BLaER1 treated with 17β-estradiol and CSF1 and Interleukin-3, amounts not matched to agents 10 nM and 100 nM (cell line): ENCODE measurements at regions not wholly inside any gene's neighbourhood (a gene's known extent, or its start where the extent isn't known, plus 50 kb on each side); places are given as distances from the start of the nearest gene placed in this dataset.

Experiments
- H3K27ac ChIP-seq, 11 experiments: shearing (Covaris generic); formaldehyde crosslinking; 2 replicates each; pipeline ENCODE4 v1.8.1; 2022
- H3K27me3 ChIP-seq, 11 experiments: shearing (Covaris generic); formaldehyde crosslinking; 2 replicates each; pipeline ENCODE4 v1.8.1; 2022
- H3K36me3 ChIP-seq, 11 experiments: shearing (Covaris generic); formaldehyde crosslinking; 2 replicates each; pipeline ENCODE4 v1.8.1; 2022
- H3K4me1 ChIP-seq, 10 experiments: shearing (Covaris generic); formaldehyde crosslinking; 2 replicates each; pipeline ENCODE4 v1.8.1; 2022
- H3K4me2 ChIP-seq, 11 experiments: shearing (Covaris generic); formaldehyde crosslinking; 2 replicates each; pipeline ENCODE4 v1.8.1; 2022
- H3K4me3 ChIP-seq, 10 experiments: shearing (Covaris generic); formaldehyde crosslinking; 2 replicates each; pipeline ENCODE4 v1.8.1; 2022
- H3K9ac ChIP-seq, 11 experiments: shearing (Covaris generic); formaldehyde crosslinking; 2 replicates each; pipeline ENCODE4 v1.8.1; 2022
- H3K9me3 ChIP-seq, 11 experiments: shearing (Covaris generic); formaldehyde crosslinking; replicated peaks in 1 of 11; 2 replicates each; pipeline ENCODE4 v1.8.1; 2022
- H4K20me1 ChIP-seq, 11 experiments: shearing (Covaris generic); formaldehyde crosslinking; 2 replicates each; pipeline ENCODE4 v1.8.1; 2022
- Cebpa-rat ChIP-seq, 11 experiments: shearing (Covaris generic); IDR thresholded peaks; 2 replicates each; pipeline ENCODE4 v1.8.1; 2022

GRCh38 chr21:28224191-28224726 is 768.4 kb downstream of the LTN1 start:
- peak overlapping the region in 6 of 11 experiments; percentile 10 to 60 (median 40); a peak in 7 of 22 replicates for H3K4me2 ChIP-seq
- peaks cover 0 to 29% (median 20%) of the 10 kb centered on the region in 10 experiments; a peak in 16 of 20 replicates for H3K4me1 ChIP-seq
- H3K36me3 ChIP-seq, result no peaks in the 10 kb centered on the region
- no peaks in the 10 kb centered on the region for H3K9me3 ChIP-seq
- no peak overlapping the region for H3K9ac ChIP-seq
- H4K20me1 ChIP-seq, result no peaks in the 10 kb centered on the region
- H3K27ac ChIP-seq, result no peak overlapping the region
- H3K4me3 ChIP-seq, result no peak overlapping the region
- H3K27me3 ChIP-seq, result no peaks in the 10 kb centered on the region
- no peak for TF ChIP-seq Cebpa-rat (IDR thresholded peaks at IDR 0.05)

DNA sequence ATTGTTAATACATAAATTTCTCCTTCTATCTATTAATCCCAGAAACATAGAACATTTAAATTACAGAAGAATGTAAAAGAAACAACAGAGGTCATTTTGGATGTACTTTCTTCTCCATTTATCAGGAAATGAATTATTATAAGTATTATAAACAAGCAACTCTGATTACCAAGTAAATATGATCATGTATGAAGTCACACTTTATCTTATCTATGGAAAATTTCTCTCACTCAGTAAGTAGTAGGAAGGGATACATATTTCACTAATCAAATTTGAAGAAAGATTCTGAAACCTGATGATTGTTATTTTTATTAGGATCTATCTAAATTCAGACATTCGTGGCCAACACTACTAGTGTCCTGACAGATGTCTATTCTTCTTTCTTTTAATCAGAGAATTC is 770.7 kb downstream of the LTN1 start:
- no peaks in the 10 kb centered on the region for H4K20me1 ChIP-seq
- H3K9me3 ChIP-seq, result no peaks in the 10 kb centered on the region
- no peaks in the 10 kb centered on the region for H3K36me3 ChIP-seq
- no peak overlapping the region for H3K4me3 ChIP-seq
- no peak overlapping the region for H3K9ac ChIP-seq
- H3K4me2 ChIP-seq, result no peak overlapping the region
- peaks cover 0 to 9% (median 5%) of the 10 kb centered on the region in 10 experiments; a peak in 13 of 20 replicates for H3K4me1 ChIP-seq
- no peaks in the 10 kb centered on the region for H3K27me3 ChIP-seq
- no peak overlapping the region for H3K27ac ChIP-seq
- TF ChIP-seq Cebpa-rat (IDR thresholded peaks at IDR 0.05), result no peak

DNA sequence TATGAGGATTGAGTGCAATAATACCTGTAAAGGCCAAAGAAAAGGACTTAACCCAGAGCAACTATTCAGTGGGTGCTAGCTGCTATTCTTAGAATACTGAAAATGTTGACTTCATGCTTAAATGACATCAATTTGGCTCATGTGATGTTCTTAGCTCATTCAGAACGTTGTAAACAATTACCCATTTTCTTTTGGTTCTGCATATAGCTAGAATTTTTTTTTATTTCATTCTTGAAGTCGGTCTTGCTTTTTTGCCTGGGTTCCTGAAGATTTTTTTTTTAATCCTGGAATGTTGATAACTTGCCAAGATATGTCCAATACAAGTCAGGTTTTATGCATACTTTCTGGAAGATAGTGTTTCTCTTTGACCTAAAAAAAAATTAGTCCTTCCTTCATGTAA is 772.0 kb downstream of the LTN1 start:
- Histone ChIP-seq H3K9ac (no peak overlapping the region), H3K4me1 (peaks cover 0 to 8% (median 5%) of the 10 kb centered on the region in 10 experiments; a peak in 9 of 20 replicates)
- no peak for TF ChIP-seq Cebpa-rat (IDR thresholded peaks at IDR 0.05)

GRCh38 chr21:28216976-28217523 is 775.6 kb downstream of the LTN1 start:
- H3K9ac ChIP-seq, result no peak overlapping the region
- H4K20me1 ChIP-seq, result no peaks in the 10 kb centered on the region
- H3K27me3 ChIP-seq, result no peaks in the 10 kb centered on the region
- H3K36me3 ChIP-seq, result no peaks in the 10 kb centered on the region
- no peak for TF ChIP-seq Cebpa-rat (IDR thresholded peaks at IDR 0.05)
- no peak overlapping the region for H3K4me3 ChIP-seq
- H3K4me1 ChIP-seq, result no peaks in the 10 kb centered on the region
- no peak overlapping the region for H3K4me2 ChIP-seq
- no peak overlapping the region for H3K27ac ChIP-seq
- H3K9me3 ChIP-seq, result no peaks in the 10 kb centered on the region

More for the DNA sequence above, 772.0 kb downstream of the LTN1 start:
- Histone ChIP-seq H3K4me3 (no peak overlapping the region), H3K4me2 (no peak overlapping the region), H3K27ac (no peak overlapping the region), H3K36me3 (no peaks in the 10 kb centered on the region), H3K9me3 (no peaks in the 10 kb centered on the region), H4K20me1 (no peaks in the 10 kb centered on the region), H3K27me3 (no peaks in the 10 kb centered on the region)

GRCh38 chr21:28215214-28215954 is 777.3 kb downstream of the LTN1 start:
- Histone ChIP-seq H3K9ac (no peak overlapping the region), H4K20me1 (no peaks in the 10 kb centered on the region), H3K27me3 (no peaks in the 10 kb centered on the region), H3K36me3 (no peaks in the 10 kb centered on the region), H3K27ac (no peak overlapping the region), H3K4me3 (no peak overlapping the region), H3K4me2 (no peak overlapping the region; a peak in 1 of 22 replicates), H3K9me3 (no peaks in the 10 kb centered on the region), H3K4me1 (no peaks in the 10 kb centered on the region)
- TF ChIP-seq Cebpa-rat (IDR thresholded peaks at IDR 0.05), result no peak

DNA sequence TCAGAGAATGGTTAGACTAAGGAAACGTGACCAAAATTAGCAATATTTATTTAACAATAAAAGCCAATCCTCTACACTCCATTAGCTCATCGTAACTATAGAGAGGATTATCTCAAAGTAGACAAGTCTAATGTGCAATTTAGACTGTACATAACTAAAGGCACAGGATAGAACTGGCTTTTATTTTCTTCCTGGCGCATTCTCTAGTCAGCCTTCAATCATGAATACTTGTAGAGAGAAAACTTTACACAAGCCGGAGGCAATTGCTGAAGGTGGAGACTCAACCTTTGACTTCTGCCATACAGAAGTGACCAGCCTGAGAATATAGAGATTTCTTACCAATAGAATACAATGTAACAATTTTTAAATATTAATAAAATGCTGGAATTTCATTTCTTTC is 777.9 kb downstream of the LTN1 start:
- H3K27me3 ChIP-seq, result no peaks in the 10 kb centered on the region
- H3K36me3 ChIP-seq, result no peaks in the 10 kb centered on the region
- no peak overlapping the region for H3K9ac ChIP-seq
- H3K4me2 ChIP-seq, result no peak overlapping the region; a peak in 1 of 22 replicates
- no peak overlapping the region for H3K27ac ChIP-seq
- H3K4me3 ChIP-seq, result no peak overlapping the region
- no peak for TF ChIP-seq Cebpa-rat (IDR thresholded peaks at IDR 0.05)
- H3K9me3 ChIP-seq, result no peaks in the 10 kb centered on the region
- H4K20me1 ChIP-seq, result no peaks in the 10 kb centered on the region
- no peaks in the 10 kb centered on the region for H3K4me1 ChIP-seq

- no peak overlapping the region for H3K27ac ChIP-seq
- no peaks in the 10 kb centered on the region for H3K27me3 ChIP-seq
- H3K9me3 ChIP-seq, result no peaks in the 10 kb centered on the region
- no peak for TF ChIP-seq Cebpa-rat (IDR thresholded peaks at IDR 0.05)
- H4K20me1 ChIP-seq, result no peaks in the 10 kb centered on the region
- H3K9ac ChIP-seq, result no peak overlapping the region
- no peak overlapping the region for H3K4me2 ChIP-seq
- H3K4me3 ChIP-seq, result no peak overlapping the region
- no peaks in the 10 kb centered on the region for H3K36me3 ChIP-seq
- H3K4me1 ChIP-seq, result no peaks in the 10 kb centered on the region; a peak in 1 of 20 replicates
Observed at GRCh38 chr21:28213261-28213660, 779.4 kb downstream of the LTN1 start.

DNA sequence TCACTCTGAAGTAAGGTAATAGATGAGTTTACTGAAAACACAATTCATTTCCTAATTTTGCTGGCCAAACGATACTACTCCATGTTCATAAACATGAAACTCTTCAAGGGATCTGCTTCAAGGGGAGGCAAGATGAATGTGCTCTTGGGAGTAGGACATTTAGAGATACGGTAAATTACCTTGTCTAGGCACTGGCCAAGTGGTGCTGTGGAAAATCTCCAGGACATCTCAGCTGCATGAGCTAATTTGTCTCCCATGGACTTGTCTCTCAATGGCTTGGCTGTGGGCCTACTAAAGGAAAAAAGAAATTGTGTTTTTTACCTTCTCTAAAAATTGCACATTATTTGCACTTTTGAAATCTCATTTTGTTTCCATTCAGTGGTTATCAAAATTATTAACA is 780.6 kb downstream of the LTN1 start:
- Histone ChIP-seq H3K27me3 (no peaks in the 10 kb centered on the region), H3K27ac (no peak overlapping the region), H4K20me1 (no peaks in the 10 kb centered on the region), H3K9ac (no peak overlapping the region), H3K9me3 (no peaks in the 10 kb centered on the region), H3K4me2 (no peak overlapping the region), H3K4me1 (peaks cover 0 to 11% (median 0%) of the 10 kb centered on the region in 10 experiments; a peak in 3 of 20 replicates), H3K4me3 (no peak overlapping the region), H3K36me3 (no peaks in the 10 kb centered on the region)
- TF ChIP-seq Cebpa-rat (IDR thresholded peaks at IDR 0.05), result no peak

DNA sequence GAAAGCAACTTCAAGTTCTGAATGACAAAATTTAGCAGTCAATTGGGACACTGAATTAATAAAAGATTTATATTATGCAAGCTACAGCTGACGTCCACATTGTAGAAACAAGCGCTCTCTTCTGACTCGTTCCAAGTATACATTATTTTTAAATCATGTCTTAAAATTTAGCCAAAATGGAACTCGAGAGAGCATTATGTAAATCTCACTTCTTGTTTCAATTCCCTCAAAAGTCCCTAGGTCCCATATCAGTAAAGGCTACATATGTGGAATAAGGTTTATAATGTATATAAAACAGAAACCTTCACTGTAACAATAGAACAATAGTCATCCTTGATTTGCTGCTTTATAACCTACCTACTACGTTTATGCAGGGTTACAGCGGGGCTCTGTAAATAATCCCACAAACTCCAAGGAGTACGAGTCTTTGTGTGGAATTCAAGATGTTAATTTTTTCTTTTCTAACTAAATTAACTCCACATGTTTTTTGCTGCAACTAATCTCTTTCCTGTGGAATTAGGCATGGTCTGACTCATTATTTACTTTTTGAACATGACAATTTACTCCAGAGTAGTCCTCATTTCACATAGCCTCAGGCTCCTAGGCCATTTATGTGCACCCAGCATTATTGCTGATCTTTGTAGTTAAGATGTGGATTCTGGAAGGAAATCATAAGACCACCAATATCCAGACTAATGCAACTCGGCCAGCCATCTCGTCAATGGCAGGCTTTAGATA is 785.1 kb downstream of the LTN1 start:
- no peak for TF ChIP-seq Cebpa-rat (IDR thresholded peaks at IDR 0.05)
- Histone ChIP-seq H3K9ac (no peak overlapping the region), H3K27ac (no peak overlapping the region), H3K27me3 (no peaks in the 10 kb centered on the region), H3K9me3 (no peaks in the 10 kb centered on the region), H4K20me1 (no peaks in the 10 kb centered on the region), H3K36me3 (no peaks in the 10 kb centered on the region), H3K4me1 (peaks cover 0 to 14% (median 0%) of the 10 kb centered on the region in 10 experiments; a peak in 3 of 20 replicates), H3K4me3 (no peak overlapping the region), H3K4me2 (peak overlapping the region in 3 of 11 experiments; percentile 1 to 21 (median 4); a peak in 5 of 22 replicates)
